ENCODE measurements at regions not wholly inside any gene's neighbourhood (a gene's known extent, or its start where the extent isn't known, plus 50 kb on each side); places are given as distances from the start of the nearest gene placed in this dataset.

GRCh38 chr11:112632866-112633505, 328.2 kb upstream of the NCAM1 start:
- DNase-seq (ENCODE audit: low spot score) (no peak), FAIRE-seq (no peak), ATAC-seq (no peak)
- CTCF ChIA-PET (ENCODE audit: low intra/inter-chr PET ratio, low total read pairs), result no interaction called here
- in situ Hi-C loops (cut with HindIII; ENCODE audit: extremely low pct_ligation_motif_present, low pct_unique_long_range_greater_than_20kb) (no loop called here), intact Hi-C loops (cut with micrococcal nuclease; ENCODE audit: unreplicated experiment) (no loop called here)
- Histone ChIP-seq H2AFZ (ENCODE audit: low read length) (no peak overlapping the region), H3K4me2 (ENCODE audit: low read depth, low read length) (no peak overlapping the region), H3K27me3 (ENCODE audit: control insufficient read depth in 1 of 2, insufficient read depth in 2 of 2, low read length in 2 of 2) (peaks cover 0 to 5% of the 10 kb centered on the region in 2 experiments; a peak in 1 of 5 replicates), H4K20me1 (ENCODE audit: insufficient read depth, low read length) (no peaks in the 10 kb centered on the region), H3K79me2 (ENCODE audit: insufficient read depth, low read length) (no peaks in the 10 kb centered on the region), H3K4me3 (replicated peaks in 1 of 3; ENCODE audit: insufficient read depth in 1 of 3, low read depth in 2 of 3, low read length in 3 of 3) (no peak overlapping the region), H3K36me3 (replicated peaks in 1 of 2; ENCODE audit: control insufficient read depth in 1 of 2, insufficient read depth in 2 of 2, low read length in 2 of 2) (no peaks in the 10 kb centered on the region), H3K4me1 (ENCODE audit: insufficient read depth, low read length) (no peaks in the 10 kb centered on the region), H3K27ac (ENCODE audit: extremely low read length, insufficient read depth, low read length) (no peak overlapping the region), H3K9me3 (ENCODE audit: low read length) (no peaks in the 10 kb centered on the region), H3K9ac (ENCODE audit: insufficient read depth, low read depth, low read length) (no peak overlapping the region)
- WGBS (ENCODE audit: low lambda C conversion rate), result 0% methylated on average over 4 of the region's 5 CpGs
- BruUV-seq (replicated peaks), result no TSS peak
- POLR2A ChIA-PET, result no interaction called here
- TF ChIP-seq ZNF709 (CRISPR knock-in tag; IDR thresholded peaks at IDR 0.05), result no peak
- no peak for TF ChIP-seq TOPORS (CRISPR knock-in tag; IDR thresholded peaks at IDR 0.05)
- TF ChIP-seq REST (IDR thresholded peaks at IDR 0.05; ENCODE audit: borderline replicate concordance in 1 of 2, low read depth in 1 of 2, low read length in 2 of 2), result no peak
- TF ChIP-seq GRHL1 (CRISPR knock-in tag; conservative IDR thresholded peaks at IDR 0.05), result no peak
- TF ChIP-seq MXD1 (CRISPR knock-in tag; IDR thresholded peaks at IDR 0.05), result no peak
- TF ChIP-seq KLF12 (CRISPR knock-in tag; IDR thresholded peaks at IDR 0.05; ENCODE audit: borderline replicate concordance), result no peak
- TF ChIP-seq ETS1 (CRISPR knock-in tag; IDR thresholded peaks at IDR 0.05), result no peak
- TF ChIP-seq ZNF556 (CRISPR knock-in tag; IDR thresholded peaks at IDR 0.05; ENCODE audit: borderline replicate concordance), result no peak
- no peak for TF ChIP-seq TFDP2 (CRISPR knock-in tag; IDR thresholded peaks at IDR 0.05)

Data from HepG2 (cell line).